Kidney (tissue), 13 donors: ENCODE measurements at regions not wholly inside any gene's neighbourhood (a gene's known extent, or its start where the extent isn't known, plus 50 kb on each side); places are given as distances from the start of the nearest gene placed in this dataset.

Experiments used
- DNase-seq, 5 donors: peaks; one replicate each; pipeline ENCODE4 v3.0.0-alpha.2; 2013 to 2020
- FAIRE-seq: peaks from 2 replicates; lab custom pipeline; 2012; peaks lifted over from hg19 to GRCh38; lab: Jason Lieb, UNC
- H3K27ac ChIP-seq, 2 donors: one replicate each; pipeline ENCODE4 v1.7.0; 2013; ENCODE audit warnings: low read depth in 2 of 2, low read length in 2 of 2, inconsistent platforms in 1 of 2
- H3K27me3 ChIP-seq: one replicate; pipeline ENCODE4 v1.7.1; 2013; ENCODE audit warnings: low read length, inconsistent platforms; ENCODE audit not compliant: control insufficient read depth, insufficient read depth
- H3K36me3 ChIP-seq, 3 donors: one replicate each; pipeline versions ENCODE4 v1.7.0 to v1.7.1; 2013; ENCODE audit warnings: low read length in 3 of 3, control low read depth in 1 of 3, inconsistent platforms in 1 of 3; ENCODE audit not compliant: insufficient read depth in 3 of 3, control insufficient read depth in 2 of 3
- H3K4me1 ChIP-seq, 3 donors: one replicate each; pipeline versions ENCODE4 v1.7.0 to v1.7.1; 2013; ENCODE audit warnings: low read length in 3 of 3, inconsistent platforms in 1 of 3, low read depth in 1 of 3; ENCODE audit not compliant: control insufficient read depth in 2 of 3, insufficient read depth in 2 of 3
- H3K4me3 ChIP-seq, 3 donors: one replicate each; pipeline versions ENCODE4 v1.7.0 to v1.8.1; 2013; ENCODE audit warnings: low read length in 3 of 3, control low read depth in 1 of 3, inconsistent platforms in 1 of 3
- H3K9ac ChIP-seq, 3 donors: one replicate each; pipeline versions ENCODE4 v1.7.0 to v1.7.1; 2013; ENCODE audit warnings: low read length in 3 of 3, control low read depth in 1 of 3, inconsistent platforms in 1 of 3
- H3K9me3 ChIP-seq, 3 donors: one replicate each; pipeline versions ENCODE4 v1.7.0 to v1.7.1; 2013; ENCODE audit warnings: low read length in 3 of 3, control low read depth in 1 of 3, inconsistent platforms in 1 of 3; ENCODE audit not compliant: control insufficient read depth in 2 of 3, insufficient read depth in 1 of 3
- intact Hi-C: fragments of 100-400 bp; cut with DNase I; formaldehyde crosslinking; loops from one replicate; pipeline ENCODE4 v1.11.1; 2022
- TF ChIP-seq, protein P1 (sequence below): IDR thresholded peaks from 3 replicates; pipeline ENCODE4 v1.5.1; 2012; ENCODE audit warnings: mild to moderate bottlenecking, moderate library complexity, borderline replicate concordance; ENCODE audit not compliant: insufficient read depth; ENCODE audit errors: extremely low read depth
- donor health status: control.
- donor health status: control.
- donor health status: control.
- donor health status: control.
- donor health status: control.
- donor health status: DM: yes; HTN: yes; CAD: no.
- donor health status: Normal renal cell carcinoma (clear cell type).

DNA sequence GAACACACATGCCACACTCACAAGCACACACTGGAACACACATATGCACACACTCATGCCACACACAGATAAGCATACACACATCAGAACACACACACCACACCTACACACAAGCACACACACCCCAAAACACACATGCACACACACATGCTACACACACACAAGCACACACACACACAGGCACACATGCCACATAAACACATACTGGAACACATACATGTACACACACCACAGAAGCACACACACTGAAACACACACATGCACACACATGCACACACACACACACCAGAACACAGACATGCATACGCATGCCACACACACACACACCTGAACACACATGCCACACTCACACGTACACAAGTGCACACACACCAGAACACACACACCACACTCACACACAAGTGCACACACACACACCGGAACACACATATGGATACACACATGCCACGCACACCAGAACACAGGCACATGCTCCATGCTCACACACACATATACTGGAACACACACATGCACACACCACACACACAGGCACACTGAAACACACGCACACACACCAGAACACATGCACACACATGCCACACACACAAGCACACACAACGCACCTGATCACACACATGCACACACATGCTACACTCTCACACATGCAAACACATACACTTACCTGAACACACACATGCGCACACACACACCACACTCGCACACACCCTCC, 78.0 kb upstream of the IRX4 start:
- no peak for FAIRE-seq

DNA sequence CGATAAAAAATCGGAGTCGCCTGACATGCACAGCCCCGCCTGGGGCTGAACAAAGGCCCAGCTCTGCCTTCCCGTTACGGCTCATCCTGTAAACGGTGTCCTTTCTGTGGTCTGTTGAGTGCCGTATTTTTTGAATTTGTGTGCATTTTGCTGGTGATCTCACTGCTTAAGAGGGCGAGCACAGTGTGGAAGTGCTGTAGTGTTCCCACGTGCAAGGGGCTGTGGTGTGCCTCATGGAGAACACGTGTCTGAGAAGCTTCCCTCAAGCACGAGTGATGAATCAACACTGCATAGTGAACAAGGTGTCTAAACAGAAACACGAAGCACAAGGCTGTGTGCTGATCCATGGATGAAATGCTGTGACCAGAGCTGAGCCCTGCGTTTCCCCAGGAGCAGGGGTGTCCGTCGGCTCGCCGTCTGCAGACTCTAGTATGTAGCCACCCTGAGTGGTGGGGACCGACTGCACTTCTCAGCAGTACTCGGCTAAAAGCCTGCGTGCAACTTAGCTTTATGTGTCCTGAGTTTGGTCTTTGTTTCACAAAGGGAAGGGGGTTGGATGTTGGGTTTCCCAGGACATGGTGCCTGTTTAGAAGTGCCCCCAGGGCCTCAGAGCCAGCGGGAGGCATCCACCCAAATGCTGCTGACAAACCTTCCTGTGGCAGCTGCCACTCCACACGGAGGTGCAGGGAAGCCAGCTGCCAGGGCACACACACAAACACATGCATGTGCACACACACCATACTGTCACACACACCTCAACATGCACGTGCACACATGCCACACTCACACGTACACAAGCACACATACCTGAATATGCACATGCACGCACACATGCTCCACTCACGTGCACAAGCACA, 77.2 kb upstream of the IRX4 start:
- Histone ChIP-seq H3K36me3 (peaks cover 0 to 3% (median 0%) of the 10 kb centered on the region in 3 donors), H3K27ac (no peak overlapping the region), H3K9ac (no peak overlapping the region), H3K9me3 (peaks cover 0 to 2% (median 0%) of the 10 kb centered on the region in 3 donors), H3K4me3 (no peak overlapping the region), H3K27me3 (peaks cover 2% of the 10 kb centered on the region), H3K4me1 (no peaks in the 10 kb centered on the region)
- no peak for FAIRE-seq
- no peak for DNase-seq
- intact Hi-C loops, result no loop called here
- TF ChIP-seq, protein P1, sequence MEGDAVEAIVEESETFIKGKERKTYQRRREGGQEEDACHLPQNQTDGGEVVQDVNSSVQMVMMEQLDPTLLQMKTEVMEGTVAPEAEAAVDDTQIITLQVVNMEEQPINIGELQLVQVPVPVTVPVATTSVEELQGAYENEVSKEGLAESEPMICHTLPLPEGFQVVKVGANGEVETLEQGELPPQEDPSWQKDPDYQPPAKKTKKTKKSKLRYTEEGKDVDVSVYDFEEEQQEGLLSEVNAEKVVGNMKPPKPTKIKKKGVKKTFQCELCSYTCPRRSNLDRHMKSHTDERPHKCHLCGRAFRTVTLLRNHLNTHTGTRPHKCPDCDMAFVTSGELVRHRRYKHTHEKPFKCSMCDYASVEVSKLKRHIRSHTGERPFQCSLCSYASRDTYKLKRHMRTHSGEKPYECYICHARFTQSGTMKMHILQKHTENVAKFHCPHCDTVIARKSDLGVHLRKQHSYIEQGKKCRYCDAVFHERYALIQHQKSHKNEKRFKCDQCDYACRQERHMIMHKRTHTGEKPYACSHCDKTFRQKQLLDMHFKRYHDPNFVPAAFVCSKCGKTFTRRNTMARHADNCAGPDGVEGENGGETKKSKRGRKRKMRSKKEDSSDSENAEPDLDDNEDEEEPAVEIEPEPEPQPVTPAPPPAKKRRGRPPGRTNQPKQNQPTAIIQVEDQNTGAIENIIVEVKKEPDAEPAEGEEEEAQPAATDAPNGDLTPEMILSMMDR, result no peak

More for the DNA sequence above, 78.0 kb upstream of the IRX4 start:
- DNase-seq, result no peak
- TF ChIP-seq, protein P1, result no peak
- H3K27ac ChIP-seq, result no peak overlapping the region
- H3K9me3 ChIP-seq, result peaks cover 0 to 2% (median 0%) of the 10 kb centered on the region in 3 donors
- no peak overlapping the region for H3K4me3 ChIP-seq
- H3K27me3 ChIP-seq, result peaks cover 2% of the 10 kb centered on the region
- H3K36me3 ChIP-seq, result peaks cover 0 to 3% (median 0%) of the 10 kb centered on the region in 3 donors
- H3K4me1 ChIP-seq, result no peaks in the 10 kb centered on the region
- H3K9ac ChIP-seq, result no peak overlapping the region
- intact Hi-C loops, result no loop called here

DNA sequence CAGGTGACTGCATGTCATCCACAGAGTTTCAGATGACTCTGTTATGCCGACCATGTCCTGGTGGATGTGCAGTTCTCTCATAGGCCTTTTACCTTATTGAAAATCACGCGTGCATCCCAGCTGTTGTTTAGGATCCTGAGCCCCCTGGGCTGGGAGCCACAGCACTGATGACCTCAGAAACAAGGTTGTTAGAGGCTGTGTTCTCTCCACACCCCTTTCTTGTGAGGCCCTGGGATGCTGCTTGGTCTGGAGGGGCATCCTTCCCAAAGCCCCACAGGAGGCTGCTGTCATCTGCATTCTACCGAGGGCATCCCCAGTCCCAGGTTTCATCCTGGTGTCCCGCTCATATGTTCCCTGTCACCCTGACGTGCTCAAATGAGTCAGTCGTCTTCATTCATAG, 76.5 kb upstream of the IRX4 start:
- Histone ChIP-seq H3K4me1 (no peaks in the 10 kb centered on the region), H3K36me3 (peaks cover 0 to 3% (median 0%) of the 10 kb centered on the region in 3 donors), H3K27me3 (peaks cover 2% of the 10 kb centered on the region), H3K27ac (no peak overlapping the region), H3K4me3 (no peak overlapping the region), H3K9ac (no peak overlapping the region), H3K9me3 (peaks cover 0 to 2% (median 0%) of the 10 kb centered on the region in 3 donors)
- intact Hi-C loops, result no loop called here
- no peak for DNase-seq
- no peak for FAIRE-seq
- TF ChIP-seq, protein P1, result no peak
